ENCODE measurements at regions not wholly inside any gene's neighbourhood (a gene's known extent, or its start where the extent isn't known, plus 50 kb on each side); places are given as distances from the start of the nearest gene placed in this dataset.
"Not testable (repeated sequence)": the region's sequence is repeated elsewhere in the genome, so short reads cannot be mapped to it uniquely, and the experiment has no call there.

DNA sequence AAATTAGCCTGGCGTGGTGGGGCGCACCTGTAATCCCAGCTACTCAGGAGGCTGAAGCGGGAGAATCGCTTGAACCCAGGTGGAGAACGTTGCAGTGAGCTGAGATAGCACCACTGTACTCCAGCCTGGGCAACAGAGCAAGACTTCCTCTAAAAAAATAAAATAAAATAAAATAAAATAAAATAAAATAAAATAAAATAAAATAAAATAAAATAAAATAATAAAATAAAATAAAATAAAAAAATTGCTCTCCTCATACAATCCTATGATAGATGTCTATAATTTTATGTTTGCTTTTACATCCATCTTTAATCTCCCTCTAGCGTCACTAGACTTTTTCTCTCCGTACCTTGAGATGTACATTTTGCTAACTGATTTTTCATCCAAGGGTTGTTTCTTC lies 51.8 kb upstream of the CPSF6 start:
- TF ChIP-seq, protein P1, sequence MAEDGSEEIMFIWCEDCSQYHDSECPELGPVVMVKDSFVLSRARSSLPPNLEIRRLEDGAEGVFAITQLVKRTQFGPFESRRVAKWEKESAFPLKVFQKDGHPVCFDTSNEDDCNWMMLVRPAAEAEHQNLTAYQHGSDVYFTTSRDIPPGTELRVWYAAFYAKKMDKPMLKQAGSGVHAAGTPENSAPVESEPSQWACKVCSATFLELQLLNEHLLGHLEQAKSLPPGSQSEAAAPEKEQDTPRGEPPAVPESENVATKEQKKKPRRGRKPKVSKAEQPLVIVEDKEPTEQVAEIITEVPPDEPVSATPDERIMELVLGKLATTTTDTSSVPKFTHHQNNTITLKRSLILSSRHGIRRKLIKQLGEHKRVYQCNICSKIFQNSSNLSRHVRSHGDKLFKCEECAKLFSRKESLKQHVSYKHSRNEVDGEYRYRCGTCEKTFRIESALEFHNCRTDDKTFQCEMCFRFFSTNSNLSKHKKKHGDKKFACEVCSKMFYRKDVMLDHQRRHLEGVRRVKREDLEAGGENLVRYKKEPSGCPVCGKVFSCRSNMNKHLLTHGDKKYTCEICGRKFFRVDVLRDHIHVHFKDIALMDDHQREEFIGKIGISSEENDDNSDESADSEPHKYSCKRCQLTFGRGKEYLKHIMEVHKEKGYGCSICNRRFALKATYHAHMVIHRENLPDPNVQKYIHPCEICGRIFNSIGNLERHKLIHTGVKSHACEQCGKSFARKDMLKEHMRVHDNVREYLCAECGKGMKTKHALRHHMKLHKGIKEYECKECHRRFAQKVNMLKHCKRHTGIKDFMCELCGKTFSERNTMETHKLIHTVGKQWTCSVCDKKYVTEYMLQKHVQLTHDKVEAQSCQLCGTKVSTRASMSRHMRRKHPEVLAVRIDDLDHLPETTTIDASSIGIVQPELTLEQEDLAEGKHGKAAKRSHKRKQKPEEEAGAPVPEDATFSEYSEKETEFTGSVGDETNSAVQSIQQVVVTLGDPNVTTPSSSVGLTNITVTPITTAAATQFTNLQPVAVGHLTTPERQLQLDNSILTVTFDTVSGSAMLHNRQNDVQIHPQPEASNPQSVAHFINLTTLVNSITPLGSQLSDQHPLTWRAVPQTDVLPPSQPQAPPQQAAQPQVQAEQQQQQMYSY (CRISPR knock-in tag; IDR thresholded peaks at IDR 0.05): not testable (repeated sequence)
- TF ChIP-seq, protein P2, sequence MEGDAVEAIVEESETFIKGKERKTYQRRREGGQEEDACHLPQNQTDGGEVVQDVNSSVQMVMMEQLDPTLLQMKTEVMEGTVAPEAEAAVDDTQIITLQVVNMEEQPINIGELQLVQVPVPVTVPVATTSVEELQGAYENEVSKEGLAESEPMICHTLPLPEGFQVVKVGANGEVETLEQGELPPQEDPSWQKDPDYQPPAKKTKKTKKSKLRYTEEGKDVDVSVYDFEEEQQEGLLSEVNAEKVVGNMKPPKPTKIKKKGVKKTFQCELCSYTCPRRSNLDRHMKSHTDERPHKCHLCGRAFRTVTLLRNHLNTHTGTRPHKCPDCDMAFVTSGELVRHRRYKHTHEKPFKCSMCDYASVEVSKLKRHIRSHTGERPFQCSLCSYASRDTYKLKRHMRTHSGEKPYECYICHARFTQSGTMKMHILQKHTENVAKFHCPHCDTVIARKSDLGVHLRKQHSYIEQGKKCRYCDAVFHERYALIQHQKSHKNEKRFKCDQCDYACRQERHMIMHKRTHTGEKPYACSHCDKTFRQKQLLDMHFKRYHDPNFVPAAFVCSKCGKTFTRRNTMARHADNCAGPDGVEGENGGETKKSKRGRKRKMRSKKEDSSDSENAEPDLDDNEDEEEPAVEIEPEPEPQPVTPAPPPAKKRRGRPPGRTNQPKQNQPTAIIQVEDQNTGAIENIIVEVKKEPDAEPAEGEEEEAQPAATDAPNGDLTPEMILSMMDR (IDR thresholded peaks at IDR 0.05): not testable (repeated sequence)
- not testable (repeated sequence) for TF ChIP-seq ZNF232 (CRISPR knock-in tag; IDR thresholded peaks at IDR 0.05); ESRRA (CRISPR knock-in tag; IDR thresholded peaks at IDR 0.05; ENCODE audit: borderline replicate concordance); ZNF263 (CRISPR knock-in tag; IDR thresholded peaks at IDR 0.05; ENCODE audit: low read depth); NR2C2 (CRISPR knock-in tag; IDR thresholded peaks at IDR 0.05); SP1 (CRISPR knock-in tag; conservative IDR thresholded peaks at IDR 0.05); ZBTB21 (CRISPR knock-in tag; IDR thresholded peaks at IDR 0.05; ENCODE audit: borderline replicate concordance); SMAD3 (CRISPR knock-in tag; IDR thresholded peaks at IDR 0.05; ENCODE audit: borderline replicate concordance)
- TF ChIP-seq, protein P3, sequence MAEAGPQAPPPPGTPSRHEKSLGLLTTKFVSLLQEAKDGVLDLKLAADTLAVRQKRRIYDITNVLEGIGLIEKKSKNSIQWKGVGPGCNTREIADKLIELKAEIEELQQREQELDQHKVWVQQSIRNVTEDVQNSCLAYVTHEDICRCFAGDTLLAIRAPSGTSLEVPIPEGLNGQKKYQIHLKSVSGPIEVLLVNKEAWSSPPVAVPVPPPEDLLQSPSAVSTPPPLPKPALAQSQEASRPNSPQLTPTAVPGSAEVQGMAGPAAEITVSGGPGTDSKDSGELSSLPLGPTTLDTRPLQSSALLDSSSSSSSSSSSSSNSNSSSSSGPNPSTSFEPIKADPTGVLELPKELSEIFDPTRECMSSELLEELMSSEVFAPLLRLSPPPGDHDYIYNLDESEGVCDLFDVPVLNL (CRISPR knock-in tag; IDR thresholded peaks at IDR 0.05; ENCODE audit: borderline replicate concordance, low read depth): not testable (repeated sequence)
- TF ChIP-seq, protein P4, sequence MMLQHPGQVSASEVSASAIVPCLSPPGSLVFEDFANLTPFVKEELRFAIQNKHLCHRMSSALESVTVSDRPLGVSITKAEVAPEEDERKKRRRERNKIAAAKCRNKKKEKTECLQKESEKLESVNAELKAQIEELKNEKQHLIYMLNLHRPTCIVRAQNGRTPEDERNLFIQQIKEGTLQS (CRISPR knock-in tag; conservative IDR thresholded peaks at IDR 0.05): not testable (repeated sequence)
- TF ChIP-seq, protein P5, sequence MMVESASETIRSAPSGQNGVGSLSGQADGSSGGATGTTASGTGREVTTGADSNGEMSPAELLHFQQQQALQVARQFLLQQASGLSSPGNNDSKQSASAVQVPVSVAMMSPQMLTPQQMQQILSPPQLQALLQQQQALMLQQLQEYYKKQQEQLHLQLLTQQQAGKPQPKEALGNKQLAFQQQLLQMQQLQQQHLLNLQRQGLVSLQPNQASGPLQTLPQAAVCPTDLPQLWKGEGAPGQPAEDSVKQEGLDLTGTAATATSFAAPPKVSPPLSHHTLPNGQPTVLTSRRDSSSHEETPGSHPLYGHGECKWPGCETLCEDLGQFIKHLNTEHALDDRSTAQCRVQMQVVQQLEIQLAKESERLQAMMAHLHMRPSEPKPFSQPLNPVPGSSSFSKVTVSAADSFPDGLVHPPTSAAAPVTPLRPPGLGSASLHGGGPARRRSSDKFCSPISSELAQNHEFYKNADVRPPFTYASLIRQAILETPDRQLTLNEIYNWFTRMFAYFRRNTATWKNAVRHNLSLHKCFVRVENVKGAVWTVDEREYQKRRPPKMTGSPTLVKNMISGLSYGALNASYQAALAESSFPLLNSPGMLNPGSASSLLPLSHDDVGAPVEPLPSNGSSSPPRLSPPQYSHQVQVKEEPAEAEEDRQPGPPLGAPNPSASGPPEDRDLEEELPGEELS (CRISPR knock-in tag; IDR thresholded peaks at IDR 0.05): not testable (repeated sequence)
- TF ChIP-seq, protein P6, sequence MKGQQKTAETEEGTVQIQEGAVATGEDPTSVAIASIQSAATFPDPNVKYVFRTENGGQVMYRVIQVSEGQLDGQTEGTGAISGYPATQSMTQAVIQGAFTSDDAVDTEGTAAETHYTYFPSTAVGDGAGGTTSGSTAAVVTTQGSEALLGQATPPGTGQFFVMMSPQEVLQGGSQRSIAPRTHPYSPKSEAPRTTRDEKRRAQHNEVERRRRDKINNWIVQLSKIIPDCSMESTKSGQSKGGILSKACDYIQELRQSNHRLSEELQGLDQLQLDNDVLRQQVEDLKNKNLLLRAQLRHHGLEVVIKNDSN (CRISPR knock-in tag; IDR thresholded peaks at IDR 0.05): not testable (repeated sequence)
